NT2/D1 (cell line): ENCODE measurements at regions not wholly inside any gene's neighbourhood (a gene's known extent, or its start where the extent isn't known, plus 50 kb on each side); places are given as distances from the start of the nearest gene placed in this dataset.
A peak's percentile ranks its signal among the peaks of the same experiment; 100 is the strongest.

Experiments
- DNase-seq: peaks from one replicate; pipeline ENCODE4 v3.0.0-alpha.2; 2011; ENCODE audit warnings: low read depth, low spot score
- H3K27me3 ChIP-seq: 2 replicates; pipeline ENCODE4 v1.6.0; 2011; ENCODE audit warnings: mild to moderate bottlenecking; ENCODE audit not compliant: insufficient read length, insufficient read depth
- H3K36me3 ChIP-seq: 2 replicates; pipeline ENCODE4 v1.6.1; 2011; ENCODE audit warnings: mild to moderate bottlenecking, low read length, mixed read lengths; ENCODE audit not compliant: insufficient read depth, insufficient read length
- H3K4me1 ChIP-seq: 2 replicates; pipeline ENCODE4 v1.5.1; 2011; ENCODE audit not compliant: insufficient read depth, insufficient read length
- H3K4me3 ChIP-seq: 2 replicates; pipeline ENCODE4 v1.5.1; 2011; ENCODE audit warnings: low read depth; ENCODE audit not compliant: insufficient read length
- H3K9ac ChIP-seq: 2 replicates; pipeline ENCODE4 v1.6.0; 2011; ENCODE audit warnings: low read depth; ENCODE audit not compliant: insufficient read length
- H3K9me3 ChIP-seq: 2 replicates; pipeline ENCODE4 v1.5.1; 2011; ENCODE audit warnings: mild to moderate bottlenecking, low read length; ENCODE audit not compliant: insufficient read depth
- SUZ12 ChIP-seq: IDR thresholded peaks from 2 replicates; pipeline ENCODE4 v1.6.1; 2011; ENCODE audit not compliant: insufficient read length, insufficient read depth; ENCODE audit errors: extremely low read depth
- YY1 ChIP-seq: IDR thresholded peaks from 2 replicates; pipeline ENCODE4 v1.6.1; 2011; ENCODE audit not compliant: insufficient read length, insufficient read depth
- ZNF274 ChIP-seq: IDR thresholded peaks from 2 replicates; pipeline ENCODE4 v1.6.1; 2011; ENCODE audit warnings: mild to moderate bottlenecking, low read depth, low read length

DNA sequence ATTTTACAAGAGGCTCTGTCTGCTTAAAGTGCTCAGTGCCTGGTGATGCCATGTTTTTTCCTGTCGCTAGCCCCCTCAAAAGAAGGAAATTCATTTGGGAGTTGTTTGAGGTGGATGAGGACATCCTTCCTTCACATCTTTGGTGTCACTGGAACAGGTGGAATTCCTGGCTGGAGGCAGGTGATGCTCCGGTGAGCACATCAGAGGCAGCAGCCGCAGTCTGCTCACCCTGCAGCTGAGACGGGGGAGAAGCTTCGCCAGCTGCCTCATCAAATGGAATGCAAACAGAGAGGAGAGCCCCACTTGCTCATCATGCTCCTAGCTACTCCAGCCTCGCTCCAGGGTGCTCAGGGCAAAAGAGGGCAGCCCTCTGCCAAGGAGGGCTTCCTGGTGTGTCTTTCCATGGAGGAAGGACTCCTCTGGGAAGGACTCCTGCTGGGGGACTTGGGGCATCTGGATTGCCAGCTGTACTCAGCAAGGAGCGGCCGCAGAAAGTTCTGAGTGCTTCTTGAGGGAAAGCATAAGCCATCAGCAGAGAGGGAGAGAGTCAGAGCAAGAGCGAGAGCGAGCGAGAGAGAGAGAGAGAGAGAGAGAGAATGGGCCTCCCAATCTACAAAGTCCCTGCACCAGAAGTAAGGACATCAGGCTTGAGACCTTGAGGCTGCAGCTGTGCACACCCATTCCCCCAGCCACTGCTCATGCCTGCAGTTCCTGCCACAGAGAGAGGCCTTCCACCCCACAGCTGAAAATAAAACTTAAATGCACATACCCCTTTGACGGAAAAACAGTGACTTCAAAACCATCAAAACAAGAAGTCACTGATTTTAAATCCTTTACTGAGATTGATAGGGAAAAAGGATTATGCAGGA is 74.3 kb upstream of the UBL3 start:
- DNase-seq: no peak
- Histone ChIP-seq H3K4me1 (peaks cover 7% of the 10 kb centered on the region), H3K4me3 (no peak overlapping the region), H3K36me3 (no peaks in the 10 kb centered on the region), H3K27me3 (no peaks in the 10 kb centered on the region), H3K9ac (no peak overlapping the region), H3K9me3 (no peaks in the 10 kb centered on the region)
- no peak for TF ChIP-seq YY1
- TF ChIP-seq ZNF274: no peak
- no peak for TF ChIP-seq SUZ12

DNA sequence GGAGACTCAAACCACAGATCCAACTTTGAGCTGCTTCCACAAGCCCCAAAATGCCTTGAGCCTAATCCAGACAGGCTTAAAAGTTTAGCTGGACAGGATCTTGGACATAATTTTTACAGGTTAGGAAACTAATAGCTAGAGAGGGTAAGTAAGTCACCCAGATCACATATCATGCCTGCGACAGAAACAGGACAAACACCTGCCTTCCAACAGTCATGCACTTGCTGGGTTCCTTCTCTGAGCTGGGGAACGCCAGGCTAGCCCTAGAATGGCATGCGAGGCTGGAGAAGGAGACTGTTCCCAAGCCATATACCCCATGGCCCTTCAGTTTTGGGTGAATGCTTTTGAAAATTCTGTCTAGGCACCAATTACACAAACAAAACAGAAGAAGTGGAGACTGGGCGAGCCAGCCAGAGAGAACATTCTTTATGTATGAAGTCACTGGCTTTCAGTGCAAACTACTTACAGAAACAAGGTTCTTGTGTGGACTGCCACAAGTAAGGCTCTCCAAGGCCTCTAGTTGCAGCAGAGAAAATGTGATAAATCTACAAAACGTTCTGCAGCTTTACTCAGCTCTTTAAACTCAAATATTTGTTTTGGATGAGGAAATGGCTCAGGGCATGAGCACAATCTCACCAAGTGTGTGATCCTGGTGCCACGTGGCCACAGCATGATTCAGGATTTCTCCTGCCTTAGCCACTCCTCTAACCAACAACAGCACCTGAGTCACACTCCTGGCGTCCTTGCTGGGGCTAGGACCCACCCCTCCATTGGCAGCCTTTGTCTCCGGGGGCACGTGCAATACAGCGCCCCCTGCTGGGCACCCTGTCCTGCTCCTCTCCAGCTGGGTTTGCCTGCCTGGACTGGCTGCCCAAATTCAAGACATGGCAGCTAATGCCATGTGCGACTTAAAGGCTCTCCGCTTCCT is 73.4 kb upstream of the UBL3 start:
- Histone ChIP-seq H3K9ac (no peak overlapping the region), H3K4me3 (no peak overlapping the region), H3K9me3 (no peaks in the 10 kb centered on the region), H3K36me3 (no peaks in the 10 kb centered on the region), H3K27me3 (no peaks in the 10 kb centered on the region), H3K4me1 (peaks cover 5% of the 10 kb centered on the region)
- TF ChIP-seq SUZ12 (no peak), YY1 (no peak), ZNF274 (no peak)
- DNase-seq: peak; percentile 51

DNA sequence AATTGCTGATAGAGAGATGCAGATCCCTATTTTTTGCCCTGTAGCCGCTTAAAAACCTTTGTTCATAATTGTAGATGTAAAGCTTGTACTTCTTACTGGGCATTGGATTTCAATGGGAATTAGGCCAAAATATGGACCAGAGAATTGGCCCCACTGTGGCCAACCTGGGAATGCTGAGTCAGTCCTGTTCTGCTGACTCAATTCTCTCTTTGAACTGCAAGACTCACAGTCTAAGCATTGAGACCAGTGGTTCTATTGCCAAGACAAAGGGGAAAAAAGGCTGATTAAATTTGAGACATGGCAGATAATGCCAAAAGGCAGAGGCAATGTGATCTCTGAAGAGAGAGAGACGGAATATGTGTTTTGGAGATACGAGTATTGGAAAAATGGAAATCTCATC is 72.5 kb upstream of the UBL3 start:
- no peak for DNase-seq
- TF ChIP-seq YY1 (no peak), SUZ12 (no peak), ZNF274 (no peak)
- Histone ChIP-seq H3K9me3 (no peaks in the 10 kb centered on the region), H3K9ac (no peak overlapping the region), H3K27me3 (no peaks in the 10 kb centered on the region), H3K36me3 (no peaks in the 10 kb centered on the region), H3K4me1 (peaks cover 5% of the 10 kb centered on the region), H3K4me3 (no peak overlapping the region)

DNA sequence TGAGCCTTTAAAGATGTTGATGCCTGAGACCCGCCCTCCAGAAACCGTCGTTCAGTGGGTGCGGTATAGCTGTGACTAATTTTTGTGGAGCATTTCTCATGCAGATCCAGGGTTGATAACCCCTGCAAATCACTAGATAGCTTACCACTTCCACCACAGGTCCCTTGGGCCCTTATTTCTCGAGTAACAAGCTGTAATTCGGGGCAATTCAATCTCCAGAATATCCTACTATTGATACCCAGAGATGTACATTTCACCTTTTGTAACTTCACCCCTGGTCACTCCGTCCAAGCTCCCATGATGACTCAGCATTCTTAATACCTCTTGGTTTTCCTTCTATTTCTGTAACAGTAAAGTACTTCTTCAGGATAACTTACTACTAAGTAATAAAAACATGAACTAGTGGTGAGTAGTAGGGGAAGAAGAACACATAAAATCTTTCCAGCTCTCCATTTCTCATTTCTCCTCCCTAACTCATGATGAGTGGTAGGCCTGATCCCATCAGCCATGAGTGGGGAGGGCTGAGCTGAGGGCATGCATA is 71.9 kb upstream of the UBL3 start:
- Histone ChIP-seq H3K9me3 (no peaks in the 10 kb centered on the region), H3K36me3 (no peaks in the 10 kb centered on the region), H3K9ac (no peak overlapping the region), H3K4me3 (no peak overlapping the region), H3K27me3 (no peaks in the 10 kb centered on the region), H3K4me1 (peaks cover 5% of the 10 kb centered on the region)
- TF ChIP-seq YY1: no peak
- no peak for TF ChIP-seq ZNF274
- no peak for TF ChIP-seq SUZ12
- no peak for DNase-seq

DNA sequence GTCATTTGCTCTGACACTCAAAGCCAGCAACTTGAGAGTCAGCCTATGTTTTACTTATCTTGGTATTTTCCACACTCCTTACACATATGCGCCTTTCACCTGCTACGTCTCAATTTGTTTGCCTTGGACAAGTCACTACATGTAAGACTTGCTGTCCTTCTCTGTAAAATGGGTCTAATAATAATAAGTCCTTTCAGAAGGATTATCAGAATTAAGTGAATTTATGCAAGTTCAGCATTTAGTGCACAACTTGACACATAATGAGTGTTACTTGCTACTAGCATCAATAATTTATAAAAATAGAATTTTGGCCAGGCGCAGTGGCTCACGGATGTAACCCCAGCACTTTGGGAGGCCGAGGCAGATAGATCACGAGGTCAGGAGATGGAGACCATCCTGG is 71.1 kb upstream of the UBL3 start:
- no peaks in the 10 kb centered on the region for H3K36me3 ChIP-seq
- H3K9me3 ChIP-seq: no peaks in the 10 kb centered on the region
- peaks cover 5% of the 10 kb centered on the region for H3K4me1 ChIP-seq
- no peak overlapping the region for H3K4me3 ChIP-seq
- no peak overlapping the region for H3K9ac ChIP-seq
- no peak for DNase-seq
- no peaks in the 10 kb centered on the region for H3K27me3 ChIP-seq
- no peak for TF ChIP-seq SUZ12
- no peak for TF ChIP-seq YY1
- TF ChIP-seq ZNF274: no peak

DNA sequence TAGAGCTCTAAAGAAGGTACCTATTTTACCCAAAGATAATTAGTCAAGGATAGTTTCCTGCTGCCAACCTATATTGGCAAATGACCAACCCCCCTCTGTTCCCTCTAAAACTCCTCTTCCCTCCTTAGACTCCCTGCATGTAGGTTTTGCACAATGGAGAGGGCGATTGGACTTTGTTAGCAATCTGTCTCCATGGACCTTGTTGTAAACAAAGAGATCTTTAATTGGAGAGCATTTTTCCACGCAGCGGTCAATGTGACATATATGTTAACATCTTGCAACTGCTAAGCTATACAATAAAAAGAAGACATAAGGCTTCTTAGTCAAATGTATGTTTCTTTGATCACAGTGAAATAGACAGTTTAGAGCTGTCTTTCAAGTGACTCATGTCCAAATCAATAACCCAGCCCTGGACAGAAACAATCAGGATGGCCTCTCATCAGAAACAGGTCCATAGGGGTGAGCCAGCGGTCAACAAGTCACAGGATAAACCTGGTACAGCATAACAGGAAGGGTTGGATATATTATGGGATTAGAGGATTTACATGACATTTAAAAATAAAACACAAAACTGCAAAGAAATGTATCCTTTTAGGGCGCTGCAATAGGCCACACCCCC is 69.7 kb upstream of the UBL3 start:
- no peaks in the 10 kb centered on the region for H3K27me3 ChIP-seq
- H3K4me3 ChIP-seq: no peak overlapping the region
- no peak overlapping the region for H3K9ac ChIP-seq
- H3K36me3 ChIP-seq: no peaks in the 10 kb centered on the region
- peaks cover 5% of the 10 kb centered on the region for H3K4me1 ChIP-seq
- TF ChIP-seq YY1: no peak
- no peak for TF ChIP-seq SUZ12
- TF ChIP-seq ZNF274: no peak
- H3K9me3 ChIP-seq: no peaks in the 10 kb centered on the region
- DNase-seq: no peak
